ENCODE measurements at regions not wholly inside any gene's neighbourhood (a gene's known extent, or its start where the extent isn't known, plus 50 kb on each side); places are given as distances from the start of the nearest gene placed in this dataset.
A peak's percentile ranks its signal among the peaks of the same experiment; 100 is the strongest.

GRCh38 chr9:107983181-107983603 lies 493.6 kb upstream of the KLF4 start:
- TF ChIP-seq POLR2A (IDR thresholded peaks at IDR 0.05; ENCODE audit: low read depth, low read length) (no peak), EZH2 (IDR thresholded peaks at IDR 0.05; ENCODE audit: borderline replicate concordance, low read depth, low read length, severe bottlenecking) (no peak), POLR2AphosphoS5 (IDR thresholded peaks at IDR 0.05; ENCODE audit: insufficient read depth, low read depth, low read length) (no peak), GATA2 (IDR thresholded peaks at IDR 0.05; ENCODE audit: insufficient read depth, insufficient read length, low read depth, low read length) (no peak), MYC (IDR thresholded peaks at IDR 0.05; ENCODE audit: low read depth, low read length) (no peak), MAX (IDR thresholded peaks at IDR 0.05; ENCODE audit: insufficient read depth, insufficient read length) (no peak), JUN (IDR thresholded peaks at IDR 0.05; ENCODE audit: borderline replicate concordance, insufficient read depth, insufficient read length, low read depth) (no peak), FOS (IDR thresholded peaks at IDR 0.05; ENCODE audit: borderline replicate concordance, insufficient read depth, low read length) (peak; percentile 56)
- TF ChIP-seq, protein P1, sequence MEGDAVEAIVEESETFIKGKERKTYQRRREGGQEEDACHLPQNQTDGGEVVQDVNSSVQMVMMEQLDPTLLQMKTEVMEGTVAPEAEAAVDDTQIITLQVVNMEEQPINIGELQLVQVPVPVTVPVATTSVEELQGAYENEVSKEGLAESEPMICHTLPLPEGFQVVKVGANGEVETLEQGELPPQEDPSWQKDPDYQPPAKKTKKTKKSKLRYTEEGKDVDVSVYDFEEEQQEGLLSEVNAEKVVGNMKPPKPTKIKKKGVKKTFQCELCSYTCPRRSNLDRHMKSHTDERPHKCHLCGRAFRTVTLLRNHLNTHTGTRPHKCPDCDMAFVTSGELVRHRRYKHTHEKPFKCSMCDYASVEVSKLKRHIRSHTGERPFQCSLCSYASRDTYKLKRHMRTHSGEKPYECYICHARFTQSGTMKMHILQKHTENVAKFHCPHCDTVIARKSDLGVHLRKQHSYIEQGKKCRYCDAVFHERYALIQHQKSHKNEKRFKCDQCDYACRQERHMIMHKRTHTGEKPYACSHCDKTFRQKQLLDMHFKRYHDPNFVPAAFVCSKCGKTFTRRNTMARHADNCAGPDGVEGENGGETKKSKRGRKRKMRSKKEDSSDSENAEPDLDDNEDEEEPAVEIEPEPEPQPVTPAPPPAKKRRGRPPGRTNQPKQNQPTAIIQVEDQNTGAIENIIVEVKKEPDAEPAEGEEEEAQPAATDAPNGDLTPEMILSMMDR (IDR thresholded peaks at IDR 0.05; ENCODE audit: extremely low read depth in 1 of 2, insufficient read depth in 1 of 2, low read depth in 1 of 2, low read length in 2 of 2), result no peak

Measured in endothelial cell of umbilical vein (primary cell).